ENCODE measurements at regions not wholly inside any gene's neighbourhood (a gene's known extent, or its start where the extent isn't known, plus 50 kb on each side); places are given as distances from the start of the nearest gene placed in this dataset.
"Not testable (repeated sequence)": the region's sequence is repeated elsewhere in the genome, so short reads cannot be mapped to it uniquely, and the experiment has no call there.

- no peaks in the 10 kb centered on the region for H3K27me3 ChIP-seq (replicated peaks; ENCODE audit: control insufficient read depth, insufficient read depth, low read length)
- H3K9ac ChIP-seq (ENCODE audit: low read length): no peak overlapping the region
- H3K4me1 ChIP-seq (ENCODE audit: control insufficient read depth, insufficient read depth, low read length): no peaks in the 10 kb centered on the region
- no peak overlapping the region for H3K4me3 ChIP-seq (ENCODE audit: low read length)
- no peaks in the 10 kb centered on the region for H3K36me3 ChIP-seq (ENCODE audit: control insufficient read depth, insufficient read depth, low read length, severe bottlenecking)
- no peaks in the 10 kb centered on the region for H3K9me3 ChIP-seq (ENCODE audit: control insufficient read depth, low read length)
- DNase-seq (ENCODE audit: low read depth): no peak
Observed at GRCh38 chr7:13581097-13581496, 408.4 kb downstream of the ETV1 start.

- Histone ChIP-seq H3K9ac (ENCODE audit: low read length) (no peak overlapping the region), H3K4me1 (ENCODE audit: control insufficient read depth, insufficient read depth, low read length) (no peaks in the 10 kb centered on the region), H3K36me3 (ENCODE audit: control insufficient read depth, insufficient read depth, low read length, severe bottlenecking) (no peaks in the 10 kb centered on the region), H3K4me3 (ENCODE audit: low read length) (no peak overlapping the region), H3K9me3 (ENCODE audit: control insufficient read depth, low read length) (peaks cover 6% of the 10 kb centered on the region), H3K27me3 (replicated peaks; ENCODE audit: control insufficient read depth, insufficient read depth, low read length) (no peaks in the 10 kb centered on the region)
- DNase-seq (ENCODE audit: low read depth): no peak
Observed at GRCh38 chr7:13593854-13594253, 395.6 kb downstream of the ETV1 start.

DNA sequence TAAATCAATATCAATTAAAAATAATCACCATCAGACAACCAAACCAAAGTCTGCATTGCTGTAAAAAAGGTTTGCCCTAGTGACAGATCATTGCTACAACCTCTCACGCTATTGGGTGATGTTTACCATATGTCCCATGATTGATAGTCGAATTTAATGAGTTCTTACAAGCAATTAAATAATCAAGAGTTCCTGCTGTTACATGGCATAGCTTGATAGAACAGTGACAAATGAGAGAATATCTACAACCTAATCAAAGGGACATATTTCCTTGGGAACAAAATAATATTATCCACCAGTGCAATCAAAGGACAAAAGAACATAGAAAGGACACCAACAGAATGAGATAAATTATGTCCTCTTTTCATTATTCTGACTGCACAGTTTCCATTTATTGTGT is 387.4 kb downstream of the ETV1 start:
- Histone ChIP-seq H3K9ac (ENCODE audit: low read length) (no peak overlapping the region), H3K27me3 (replicated peaks; ENCODE audit: control insufficient read depth, insufficient read depth, low read length) (no peaks in the 10 kb centered on the region), H3K9me3 (ENCODE audit: control insufficient read depth, low read length) (no peaks in the 10 kb centered on the region), H3K36me3 (ENCODE audit: control insufficient read depth, insufficient read depth, low read length, severe bottlenecking) (no peaks in the 10 kb centered on the region), H3K4me1 (ENCODE audit: control insufficient read depth, insufficient read depth, low read length) (no peaks in the 10 kb centered on the region), H3K4me3 (ENCODE audit: low read length) (no peak overlapping the region)
- DNase-seq (ENCODE audit: low read depth): no peak

- Histone ChIP-seq H3K9ac (ENCODE audit: low read length) (no peak overlapping the region), H3K27me3 (replicated peaks; ENCODE audit: control insufficient read depth, insufficient read depth, low read length) (no peaks in the 10 kb centered on the region), H3K36me3 (ENCODE audit: control insufficient read depth, insufficient read depth, low read length, severe bottlenecking) (no peaks in the 10 kb centered on the region), H3K4me1 (ENCODE audit: control insufficient read depth, insufficient read depth, low read length) (no peaks in the 10 kb centered on the region), H3K9me3 (ENCODE audit: control insufficient read depth, low read length) (no peaks in the 10 kb centered on the region), H3K4me3 (ENCODE audit: low read length) (no peak overlapping the region)
- DNase-seq (ENCODE audit: low read depth): no peak
Observed at GRCh38 chr7:13603016-13603415, 386.4 kb downstream of the ETV1 start.

DNA sequence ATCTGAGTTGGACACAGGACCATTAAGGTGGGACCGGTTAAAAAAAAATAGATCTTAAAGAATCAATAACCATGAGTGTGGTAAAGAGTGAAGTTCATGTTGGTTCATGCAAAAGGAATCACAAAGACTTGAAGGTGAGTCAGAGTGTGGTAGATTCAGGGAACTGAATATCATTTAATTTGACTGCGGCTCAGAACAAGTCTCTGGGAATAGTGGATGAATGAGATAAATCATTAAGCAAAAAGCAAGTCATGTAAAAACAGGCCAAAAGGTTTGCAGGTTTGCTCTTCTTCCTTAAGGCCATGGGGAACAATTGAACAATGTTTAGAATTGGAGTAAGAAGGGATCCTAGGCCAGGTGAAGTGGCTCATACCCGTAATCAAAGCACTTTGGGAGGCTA is 385.8 kb downstream of the ETV1 start:
- no peaks in the 10 kb centered on the region for H3K4me1 ChIP-seq (ENCODE audit: control insufficient read depth, insufficient read depth, low read length)
- H3K4me3 ChIP-seq (ENCODE audit: low read length): no peak overlapping the region
- H3K9me3 ChIP-seq (ENCODE audit: control insufficient read depth, low read length): no peaks in the 10 kb centered on the region
- no peak overlapping the region for H3K9ac ChIP-seq (ENCODE audit: low read length)
- DNase-seq (ENCODE audit: low read depth): no peak
- no peaks in the 10 kb centered on the region for H3K27me3 ChIP-seq (replicated peaks; ENCODE audit: control insufficient read depth, insufficient read depth, low read length)
- H3K36me3 ChIP-seq (ENCODE audit: control insufficient read depth, insufficient read depth, low read length, severe bottlenecking): no peaks in the 10 kb centered on the region

DNA sequence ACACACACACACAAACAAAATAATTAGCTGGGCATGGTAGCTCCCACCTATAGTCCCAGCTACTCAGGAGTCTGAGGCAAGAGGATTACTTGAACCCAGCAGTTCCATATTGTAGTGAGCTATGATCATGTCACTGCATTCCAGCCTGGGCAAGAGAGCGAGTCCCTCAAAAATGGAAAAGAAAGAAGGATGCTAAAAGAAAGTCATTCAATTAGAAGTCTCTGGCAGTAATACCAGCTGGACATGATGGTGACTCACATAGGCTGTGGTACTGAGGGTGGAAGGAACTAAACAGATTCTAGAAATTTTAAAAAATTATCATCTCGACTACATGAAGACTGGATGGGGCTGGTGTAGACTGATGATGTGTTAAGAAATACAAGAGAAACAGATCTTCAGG is 385.3 kb downstream of the ETV1 start:
- H3K4me3 ChIP-seq (ENCODE audit: low read length): no peak overlapping the region
- H3K4me1 ChIP-seq (ENCODE audit: control insufficient read depth, insufficient read depth, low read length): no peaks in the 10 kb centered on the region
- H3K9me3 ChIP-seq (ENCODE audit: control insufficient read depth, low read length): no peaks in the 10 kb centered on the region
- no peaks in the 10 kb centered on the region for H3K27me3 ChIP-seq (replicated peaks; ENCODE audit: control insufficient read depth, insufficient read depth, low read length)
- H3K36me3 ChIP-seq (ENCODE audit: control insufficient read depth, insufficient read depth, low read length, severe bottlenecking): no peaks in the 10 kb centered on the region
- no peak overlapping the region for H3K9ac ChIP-seq (ENCODE audit: low read length)
- DNase-seq (ENCODE audit: low read depth): no peak

DNA sequence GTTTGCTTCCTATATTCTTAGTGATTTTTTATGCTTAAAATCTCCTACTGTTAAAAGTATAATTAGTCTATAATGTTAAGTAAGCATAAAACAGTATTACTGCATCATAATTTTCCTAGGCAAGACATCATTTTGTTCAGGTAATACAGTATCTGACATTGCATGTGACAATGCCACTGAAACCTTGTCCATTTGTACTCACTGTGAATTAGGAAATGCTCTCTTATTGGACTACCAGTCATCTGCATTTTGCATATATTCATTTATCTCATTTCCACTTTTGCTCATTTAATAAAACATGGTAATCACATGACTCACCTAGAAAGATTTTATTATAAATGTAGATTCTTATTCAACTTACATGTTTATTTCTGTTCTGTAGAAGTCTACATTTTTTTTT is 379.1 kb downstream of the ETV1 start:
- Histone ChIP-seq H3K4me1 (ENCODE audit: control insufficient read depth, insufficient read depth, low read length) (no peaks in the 10 kb centered on the region), H3K27me3 (replicated peaks; ENCODE audit: control insufficient read depth, insufficient read depth, low read length) (no peaks in the 10 kb centered on the region), H3K9ac (ENCODE audit: low read length) (no peak overlapping the region)

DNA sequence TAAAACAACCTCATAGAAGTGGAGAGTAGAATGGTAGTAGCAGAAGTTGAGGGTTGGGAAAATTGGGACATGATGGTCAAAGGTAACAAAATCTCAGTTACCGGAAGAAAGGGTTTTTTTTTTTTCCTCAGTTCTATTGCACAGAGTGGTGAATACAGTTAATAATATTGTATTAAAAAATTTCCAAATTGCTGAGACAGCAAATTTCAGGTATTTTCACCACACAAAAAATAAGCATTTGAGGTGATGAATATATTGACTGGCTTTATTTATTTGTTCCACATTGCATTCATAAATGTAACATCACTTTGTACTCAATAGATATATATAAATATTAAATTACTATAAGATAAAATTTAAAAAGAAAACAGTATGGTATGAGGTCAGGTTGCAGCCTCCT is 373.8 kb downstream of the ETV1 start:
- DNase-seq (ENCODE audit: low read depth): no peak
- Histone ChIP-seq H3K4me1 (ENCODE audit: control insufficient read depth, insufficient read depth, low read length) (no peaks in the 10 kb centered on the region), H3K27me3 (replicated peaks; ENCODE audit: control insufficient read depth, insufficient read depth, low read length) (no peaks in the 10 kb centered on the region), H3K4me3 (ENCODE audit: low read length) (no peak overlapping the region), H3K9ac (ENCODE audit: low read length) (no peak overlapping the region), H3K9me3 (ENCODE audit: control insufficient read depth, low read length) (peaks cover 4% of the 10 kb centered on the region), H3K36me3 (ENCODE audit: control insufficient read depth, insufficient read depth, low read length, severe bottlenecking) (no peaks in the 10 kb centered on the region)

More for the DNA sequence above, 379.1 kb downstream of the ETV1 start:
- H3K4me3 ChIP-seq (ENCODE audit: low read length): no peak overlapping the region
- DNase-seq (ENCODE audit: low read depth): no peak
- no peaks in the 10 kb centered on the region for H3K9me3 ChIP-seq (ENCODE audit: control insufficient read depth, low read length)
- no peaks in the 10 kb centered on the region for H3K36me3 ChIP-seq (ENCODE audit: control insufficient read depth, insufficient read depth, low read length, severe bottlenecking)

GRCh38 chr7:13627455-13627854 is 362.0 kb downstream of the ETV1 start:
- no peak for DNase-seq (ENCODE audit: low read depth)

DNA sequence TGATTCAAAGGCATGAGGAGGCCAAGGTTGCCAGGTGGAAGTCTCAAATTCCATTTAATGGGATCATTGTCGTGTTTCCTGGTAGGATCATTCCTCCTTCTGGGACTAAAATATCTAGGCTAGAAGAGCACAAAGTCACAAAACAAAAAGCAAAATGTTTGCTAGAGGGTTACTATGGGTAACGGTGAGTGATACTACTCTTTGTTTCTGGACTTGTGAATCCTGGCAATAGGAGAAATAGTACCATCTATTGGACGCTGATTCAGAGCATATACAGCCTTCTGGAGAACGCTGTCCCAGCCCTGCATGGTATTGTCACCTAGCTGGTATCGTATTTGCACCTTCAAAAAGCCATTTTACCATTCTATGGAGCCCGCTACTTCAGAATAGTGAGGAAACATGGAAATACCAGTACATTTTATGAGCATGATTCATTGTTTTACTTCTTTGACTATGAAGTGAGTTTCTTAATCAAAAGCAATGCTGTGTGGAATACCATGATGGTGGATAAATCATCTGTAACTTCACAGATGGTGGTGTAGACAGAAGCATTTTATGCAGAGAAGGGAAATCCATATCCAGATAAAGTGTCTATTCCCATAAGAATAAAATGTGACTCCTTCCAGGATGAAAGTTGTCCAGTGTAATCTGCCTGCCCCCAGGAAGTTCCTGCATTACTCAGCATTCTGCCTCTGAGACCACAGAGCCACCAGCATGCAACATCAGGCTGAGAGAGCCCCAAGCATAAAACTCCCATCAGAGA is 361.0 kb downstream of the ETV1 start:
- Histone ChIP-seq H3K27me3 (replicated peaks; ENCODE audit: control insufficient read depth, insufficient read depth, low read length) (no peaks in the 10 kb centered on the region), H3K36me3 (ENCODE audit: control insufficient read depth, insufficient read depth, low read length, severe bottlenecking) (no peaks in the 10 kb centered on the region)

More at GRCh38 chr7:13627455-13627854, 362.0 kb downstream of the ETV1 start:
- H3K27me3 ChIP-seq (replicated peaks; ENCODE audit: control insufficient read depth, insufficient read depth, low read length): no peaks in the 10 kb centered on the region
- H3K9ac ChIP-seq (ENCODE audit: low read length): no peak overlapping the region
- no peaks in the 10 kb centered on the region for H3K36me3 ChIP-seq (ENCODE audit: control insufficient read depth, insufficient read depth, low read length, severe bottlenecking)
- no peak overlapping the region for H3K4me3 ChIP-seq (ENCODE audit: low read length)
- H3K4me1 ChIP-seq (ENCODE audit: control insufficient read depth, insufficient read depth, low read length): no peaks in the 10 kb centered on the region
- peaks cover 2% of the 10 kb centered on the region for H3K9me3 ChIP-seq (ENCODE audit: control insufficient read depth, low read length)

GRCh38 chr7:13631207-13632049 is 358.0 kb downstream of the ETV1 start:
- not testable (repeated sequence) for DNase-seq (ENCODE audit: low read depth); H3K9me3 ChIP-seq (ENCODE audit: control insufficient read depth, low read length); H3K4me1 ChIP-seq (ENCODE audit: control insufficient read depth, insufficient read depth, low read length); H3K4me3 ChIP-seq (ENCODE audit: low read length); H3K9ac ChIP-seq (ENCODE audit: low read length); H3K27me3 ChIP-seq (replicated peaks; ENCODE audit: control insufficient read depth, insufficient read depth, low read length); H3K36me3 ChIP-seq (ENCODE audit: control insufficient read depth, insufficient read depth, low read length, severe bottlenecking)

More for the DNA sequence above, 361.0 kb downstream of the ETV1 start:
- peak; percentile 9 for DNase-seq (ENCODE audit: low read depth)
- Histone ChIP-seq H3K9ac (ENCODE audit: low read length) (no peak overlapping the region), H3K4me1 (ENCODE audit: control insufficient read depth, insufficient read depth, low read length) (no peaks in the 10 kb centered on the region), H3K4me3 (ENCODE audit: low read length) (no peak overlapping the region), H3K9me3 (ENCODE audit: control insufficient read depth, low read length) (peaks cover 2% of the 10 kb centered on the region)
